ENCODE measurements at regions not wholly inside any gene's neighbourhood (a gene's known extent, or its start where the extent isn't known, plus 50 kb on each side); places are given as distances from the start of the nearest gene placed in this dataset.
"Not testable (repeated sequence)": the region's sequence is repeated elsewhere in the genome, so short reads cannot be mapped to it uniquely, and the experiment has no call there.

DNA sequence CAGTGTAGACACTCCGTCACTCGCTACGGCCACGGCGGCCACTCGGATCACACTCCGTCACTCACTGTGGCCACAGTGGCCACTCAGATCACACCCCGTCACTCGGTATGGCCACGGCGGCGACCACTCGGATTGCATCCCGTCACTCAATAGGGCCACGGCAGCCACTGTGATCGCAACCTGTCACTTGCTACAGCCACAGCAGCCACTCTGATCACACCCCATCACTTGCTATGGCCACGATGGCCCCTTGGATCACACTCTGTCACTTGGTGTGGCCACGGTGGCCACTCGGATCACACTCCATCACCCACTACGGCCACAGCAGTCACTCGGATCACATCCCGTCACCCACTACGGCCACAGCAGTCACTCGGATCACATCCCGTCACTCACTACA is 175.3 kb downstream of the LAT start:
- TF ChIP-seq, protein P1, sequence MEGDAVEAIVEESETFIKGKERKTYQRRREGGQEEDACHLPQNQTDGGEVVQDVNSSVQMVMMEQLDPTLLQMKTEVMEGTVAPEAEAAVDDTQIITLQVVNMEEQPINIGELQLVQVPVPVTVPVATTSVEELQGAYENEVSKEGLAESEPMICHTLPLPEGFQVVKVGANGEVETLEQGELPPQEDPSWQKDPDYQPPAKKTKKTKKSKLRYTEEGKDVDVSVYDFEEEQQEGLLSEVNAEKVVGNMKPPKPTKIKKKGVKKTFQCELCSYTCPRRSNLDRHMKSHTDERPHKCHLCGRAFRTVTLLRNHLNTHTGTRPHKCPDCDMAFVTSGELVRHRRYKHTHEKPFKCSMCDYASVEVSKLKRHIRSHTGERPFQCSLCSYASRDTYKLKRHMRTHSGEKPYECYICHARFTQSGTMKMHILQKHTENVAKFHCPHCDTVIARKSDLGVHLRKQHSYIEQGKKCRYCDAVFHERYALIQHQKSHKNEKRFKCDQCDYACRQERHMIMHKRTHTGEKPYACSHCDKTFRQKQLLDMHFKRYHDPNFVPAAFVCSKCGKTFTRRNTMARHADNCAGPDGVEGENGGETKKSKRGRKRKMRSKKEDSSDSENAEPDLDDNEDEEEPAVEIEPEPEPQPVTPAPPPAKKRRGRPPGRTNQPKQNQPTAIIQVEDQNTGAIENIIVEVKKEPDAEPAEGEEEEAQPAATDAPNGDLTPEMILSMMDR (IDR thresholded peaks at IDR 0.05) = not testable (repeated sequence)
- TF ChIP-seq POLR2A (IDR thresholded peaks at IDR 0.05) = not testable (repeated sequence)
